ENCODE measurements at regions not wholly inside any gene's neighbourhood (a gene's known extent, or its start where the extent isn't known, plus 50 kb on each side); places are given as distances from the start of the nearest gene placed in this dataset.

DNA sequence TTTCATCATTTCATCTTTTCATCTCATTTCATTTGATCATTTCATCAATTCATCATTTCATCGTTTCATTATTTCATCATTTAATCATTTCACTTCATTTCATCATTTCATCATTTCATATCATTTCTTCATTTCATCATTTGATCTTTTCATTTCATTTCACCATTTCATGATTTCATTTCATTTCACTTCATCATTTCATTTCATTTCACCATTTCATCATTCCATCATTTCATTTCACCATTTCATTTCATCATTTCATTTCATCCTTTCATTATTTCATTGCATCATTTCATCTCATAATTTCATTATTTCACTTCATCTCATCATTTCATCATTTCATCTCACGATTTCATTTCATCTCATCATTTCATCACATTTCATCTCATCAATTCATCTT is 127.8 kb downstream of the ANKRD30BL start:
- TF ChIP-seq, protein P1, sequence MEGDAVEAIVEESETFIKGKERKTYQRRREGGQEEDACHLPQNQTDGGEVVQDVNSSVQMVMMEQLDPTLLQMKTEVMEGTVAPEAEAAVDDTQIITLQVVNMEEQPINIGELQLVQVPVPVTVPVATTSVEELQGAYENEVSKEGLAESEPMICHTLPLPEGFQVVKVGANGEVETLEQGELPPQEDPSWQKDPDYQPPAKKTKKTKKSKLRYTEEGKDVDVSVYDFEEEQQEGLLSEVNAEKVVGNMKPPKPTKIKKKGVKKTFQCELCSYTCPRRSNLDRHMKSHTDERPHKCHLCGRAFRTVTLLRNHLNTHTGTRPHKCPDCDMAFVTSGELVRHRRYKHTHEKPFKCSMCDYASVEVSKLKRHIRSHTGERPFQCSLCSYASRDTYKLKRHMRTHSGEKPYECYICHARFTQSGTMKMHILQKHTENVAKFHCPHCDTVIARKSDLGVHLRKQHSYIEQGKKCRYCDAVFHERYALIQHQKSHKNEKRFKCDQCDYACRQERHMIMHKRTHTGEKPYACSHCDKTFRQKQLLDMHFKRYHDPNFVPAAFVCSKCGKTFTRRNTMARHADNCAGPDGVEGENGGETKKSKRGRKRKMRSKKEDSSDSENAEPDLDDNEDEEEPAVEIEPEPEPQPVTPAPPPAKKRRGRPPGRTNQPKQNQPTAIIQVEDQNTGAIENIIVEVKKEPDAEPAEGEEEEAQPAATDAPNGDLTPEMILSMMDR (IDR thresholded peaks at IDR 0.05), result no peak
- TF ChIP-seq POLR2A (IDR thresholded peaks at IDR 0.05), result no peak
- TF ChIP-seq EP300 (IDR thresholded peaks at IDR 0.05), result no peak
- TF ChIP-seq POLR2AphosphoS5 (IDR thresholded peaks at IDR 0.05), result no peak
